PC-3 (cell line): ENCODE measurements at regions not wholly inside any gene's neighbourhood (a gene's known extent, or its start where the extent isn't known, plus 50 kb on each side); places are given as distances from the start of the nearest gene placed in this dataset.

Experiments
- ATAC-seq: fragments of 200-7000 bp; cut with Tn5 transposase; 2 replicates; pipeline ENCODE4 v1.9.1; 2020; ENCODE audit warnings: mild to moderate bottlenecking, moderate library complexity
- BruUV-seq: library from RNA; stranded (reverse); fragments of 400-500 nt; replicated peaks from 2 replicates; lab custom pipeline; 2021; lab: Mats Ljungman, UMichigan
- CTCF ChIA-PET: fragments of 300-600 bp; sonication (Branson Sonifier 250); formaldehyde crosslinking; loops from one replicate; lab custom pipeline; 2022; ENCODE audit warnings: antibody characterized with exemption; lab: Charles Lee
- POLR2A ChIA-PET: fragments of 300-600 bp; sonication (Branson Sonifier 250); formaldehyde crosslinking; loops from one replicate; lab custom pipeline; 2022; ENCODE audit warnings: antibody characterized with exemption; ENCODE audit not compliant: unreplicated experiment; lab: Charles Lee
- DNase-seq: peaks from one replicate; pipeline ENCODE4 v3.0.0-alpha.2; 2015
- H2AFZ ChIP-seq: fragments of 300-600 bp; sonication (generic); 2 replicates; pipeline ENCODE4 v1.6.0; 2016; ENCODE audit warnings: antibody characterized with exemption, low read length
- H3F3A ChIP-seq: fragments of 300-600 bp; sonication (generic); one replicate; pipeline ENCODE4 v1.6.0; 2017; ENCODE audit warnings: antibody characterized with exemption, low read length, control low read depth, mild to moderate bottlenecking; ENCODE audit not compliant: unreplicated experiment
- H3K27ac ChIP-seq: fragments of 300-600 bp; sonication (generic); 2 replicates; pipeline ENCODE4 v1.5.1; 2016; ENCODE audit warnings: mild to moderate bottlenecking, low read length
- H3K27me3 ChIP-seq: fragments of 300-600 bp; sonication (generic); 2 replicates; pipeline ENCODE4 v1.6.1; 2016; ENCODE audit warnings: low read length, mixed read lengths
- H3K36me3 ChIP-seq: fragments of 300-600 bp; sonication (generic); 2 replicates; pipeline ENCODE4 v1.6.1; 2016; ENCODE audit warnings: low read depth, mixed run types, low read length, mixed read lengths
- H3K4me1 ChIP-seq: fragments of 300-600 bp; sonication (generic); 2 replicates; pipeline ENCODE4 v1.5.1; 2016; ENCODE audit warnings: low read length; ENCODE audit not compliant: insufficient read depth
- H3K4me2 ChIP-seq: fragments of 300-600 bp; sonication (generic); 2 replicates; pipeline ENCODE4 v1.6.0; 2016; ENCODE audit warnings: low read length
- H3K4me3 ChIP-seq: fragments of 300-600 bp; sonication (generic); 2 replicates; pipeline ENCODE4 v1.5.1; 2016; ENCODE audit warnings: mild to moderate bottlenecking, low read length, mixed read lengths
- H3K79me2 ChIP-seq: fragments of 300-600 bp; sonication (generic); 2 replicates; pipeline ENCODE4 v1.6.1; 2017; ENCODE audit warnings: low read length, mixed read lengths
- H3K9ac ChIP-seq: fragments of 300-600 bp; sonication (generic); 2 replicates; pipeline ENCODE4 v1.6.0; 2016; ENCODE audit warnings: mild to moderate bottlenecking, low read length
- H3K9me2 ChIP-seq: fragments of 300-600 bp; sonication (generic); replicated peaks from 2 replicates; pipeline ENCODE4 v1.6.1; 2016; ENCODE audit warnings: mixed run types, low read length, mixed read lengths
- H3K9me3 ChIP-seq: fragments of 300-600 bp; sonication (generic); 2 replicates; pipeline ENCODE4 v1.6.1; 2016; ENCODE audit warnings: low read length, mixed read lengths
- H4K20me1 ChIP-seq: fragments of 300-600 bp; sonication (generic); 2 replicates; pipeline ENCODE4 v1.6.1; 2016; ENCODE audit warnings: low read length, mixed read lengths
- CTCF ChIP-seq: fragments of 300-600 bp; sonication (generic); conservative IDR thresholded peaks from 2 replicates; pipeline ENCODE4 v1.5.1; 2017; ENCODE audit warnings: antibody characterized with exemption, low read depth, mild to moderate bottlenecking, low read length
- EZH2 ChIP-seq: fragments of 300-600 bp; sonication (generic); IDR thresholded peaks from one replicate; pipeline ENCODE4 v1.6.1; 2017; ENCODE audit warnings: antibody characterized with exemption, mild to moderate bottlenecking, low read length; ENCODE audit not compliant: unreplicated experiment
- EZH2phosphoT487 ChIP-seq: fragments of 300-600 bp; sonication (generic); IDR thresholded peaks from 2 replicates; pipeline ENCODE4 v1.6.1; 2018; ENCODE audit warnings: mild to moderate bottlenecking, antibody characterized with exemption, low read length, borderline replicate concordance
- intact Hi-C: fragments of 100-400 bp; cut with micrococcal nuclease; formaldehyde crosslinking; loops from 2 replicates; pipeline ENCODE4 v1.9.0; 2023

DNA sequence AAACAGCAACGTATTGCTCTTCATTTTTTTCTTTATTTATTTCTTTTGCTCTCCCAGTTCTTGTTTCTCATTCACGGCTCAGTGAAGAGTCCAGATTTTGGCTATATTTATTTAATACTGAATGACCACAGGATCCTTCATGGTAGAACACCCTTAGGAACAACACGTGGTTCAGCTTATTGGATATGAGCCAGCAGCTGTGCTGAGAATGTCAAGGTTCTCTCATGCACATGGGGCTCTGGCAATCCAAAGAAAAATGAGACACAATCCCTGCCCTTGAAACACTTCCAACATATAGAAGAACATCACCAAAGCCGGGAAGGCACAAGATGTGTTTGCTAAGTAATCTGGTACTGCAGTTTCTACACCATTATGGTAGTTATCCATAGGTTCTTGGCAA lies 852.9 kb downstream of the SORCS1 start:
- Histone ChIP-seq H2AFZ (no peak overlapping the region), H3K79me2 (no peaks in the 10 kb centered on the region), H3K9me3 (no peaks in the 10 kb centered on the region), H3K4me1 (no peaks in the 10 kb centered on the region), H3K9me2 (no peaks in the 10 kb centered on the region), H3K27me3 (no peaks in the 10 kb centered on the region), H4K20me1 (no peaks in the 10 kb centered on the region), H3K36me3 (no peaks in the 10 kb centered on the region), H3F3A (no peaks in the 10 kb centered on the region), H3K4me2 (no peak overlapping the region), H3K4me3 (no peak overlapping the region), H3K9ac (no peak overlapping the region), H3K27ac (no peak overlapping the region)
- ChIA-PET POLR2A (no interaction called here), CTCF (no interaction called here)
- TF ChIP-seq EZH2 (no peak), EZH2phosphoT487 (no peak), CTCF (no peak)
- no TSS peak for BruUV-seq
- ATAC-seq (no peak), DNase-seq (no peak)
- intact Hi-C loops, result no loop called here

DNA sequence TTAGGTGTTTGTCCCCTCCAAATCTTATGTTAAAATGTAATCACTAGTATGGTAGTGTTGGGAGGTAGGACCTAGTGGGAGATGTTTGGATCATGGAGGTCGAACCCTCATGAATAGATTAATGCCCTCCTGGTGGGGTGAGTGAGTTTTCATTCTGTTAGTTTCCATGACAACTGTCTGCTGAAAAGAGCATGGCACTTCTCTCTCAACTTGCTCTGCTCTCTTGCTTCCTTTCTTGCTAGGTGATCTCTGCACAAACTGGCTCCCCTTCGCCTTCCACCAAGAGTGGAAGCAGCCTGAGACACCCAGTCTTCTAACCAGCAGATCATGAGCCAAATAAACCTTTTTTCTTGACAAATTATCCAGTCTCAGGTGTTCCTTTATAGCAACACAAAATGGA lies 853.9 kb downstream of the SORCS1 start:
- H3K36me3 ChIP-seq, result no peaks in the 10 kb centered on the region
- no TSS peak for BruUV-seq
- no peak overlapping the region for H3K27ac ChIP-seq
- H3K79me2 ChIP-seq, result no peaks in the 10 kb centered on the region
- no peaks in the 10 kb centered on the region for H3K9me2 ChIP-seq
- ATAC-seq (no peak), DNase-seq (no peak)
- H3K4me1 ChIP-seq, result no peaks in the 10 kb centered on the region
- H2AFZ ChIP-seq, result no peak overlapping the region
- H3K9ac ChIP-seq, result no peak overlapping the region
- no peaks in the 10 kb centered on the region for H3F3A ChIP-seq
- H3K27me3 ChIP-seq, result no peaks in the 10 kb centered on the region
- intact Hi-C loops, result no loop called here
- ChIA-PET CTCF (no interaction called here), POLR2A (no interaction called here)
- no peak overlapping the region for H3K4me3 ChIP-seq
- no peak overlapping the region for H3K4me2 ChIP-seq
- H3K9me3 ChIP-seq, result no peaks in the 10 kb centered on the region
- H4K20me1 ChIP-seq, result no peaks in the 10 kb centered on the region
- TF ChIP-seq EZH2, result no peak
- TF ChIP-seq CTCF, result no peak
- TF ChIP-seq EZH2phosphoT487, result no peak

DNA sequence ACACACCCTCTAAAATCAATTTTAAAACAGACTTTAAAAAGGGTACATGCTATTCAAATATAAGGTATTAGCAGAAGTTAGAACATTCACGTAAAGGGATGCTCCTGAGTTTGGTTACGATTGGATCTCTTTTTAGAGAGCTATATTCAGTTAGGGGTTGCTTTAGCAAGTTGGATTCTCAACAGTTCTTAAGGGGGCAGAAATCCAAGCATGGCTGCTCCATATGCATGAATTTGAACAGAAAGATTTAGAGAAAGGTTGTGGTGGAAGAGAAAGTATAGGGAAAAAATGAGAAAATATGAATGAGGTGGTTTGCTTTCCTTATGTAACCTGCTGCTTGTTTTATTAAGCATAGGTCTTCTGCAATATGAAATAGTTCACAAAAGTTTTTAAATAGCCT lies 855.1 kb downstream of the SORCS1 start:
- no peak for ATAC-seq
- POLR2A ChIA-PET, result no interaction called here
- TF ChIP-seq EZH2, result no peak
- TF ChIP-seq CTCF, result no peak
- TF ChIP-seq EZH2phosphoT487, result no peak
- H3K27me3 ChIP-seq, result no peaks in the 10 kb centered on the region
- no peaks in the 10 kb centered on the region for H4K20me1 ChIP-seq
- no peak overlapping the region for H3K4me3 ChIP-seq
- no peaks in the 10 kb centered on the region for H3F3A ChIP-seq
- no peak overlapping the region for H3K27ac ChIP-seq
- no peak overlapping the region for H3K4me2 ChIP-seq
- DNase-seq, result no peak
- no peaks in the 10 kb centered on the region for H3K9me3 ChIP-seq
- no peaks in the 10 kb centered on the region for H3K36me3 ChIP-seq
- no peaks in the 10 kb centered on the region for H3K9me2 ChIP-seq
- H3K79me2 ChIP-seq, result no peaks in the 10 kb centered on the region
- BruUV-seq, result no TSS peak
- H2AFZ ChIP-seq, result no peak overlapping the region
- CTCF ChIA-PET, result no interaction called here
- intact Hi-C loops, result no loop called here
- H3K4me1 ChIP-seq, result no peaks in the 10 kb centered on the region
- no peak overlapping the region for H3K9ac ChIP-seq
